GM12891 (cell line): ENCODE measurements at regions not wholly inside any gene's neighbourhood (a gene's known extent, or its start where the extent isn't known, plus 50 kb on each side); places are given as distances from the start of the nearest gene placed in this dataset.

Experiments used
- POLR2A ChIP-seq: IDR thresholded peaks from 2 replicates; pipeline ENCODE4 v1.6.1; 2011; ENCODE audit warnings: low read depth, low read length, control low read depth
- POLR2AphosphoS5 ChIP-seq: IDR thresholded peaks from 2 replicates; pipeline ENCODE4 v1.6.1; 2011; ENCODE audit warnings: low read depth, low read length, control low read depth

DNA sequence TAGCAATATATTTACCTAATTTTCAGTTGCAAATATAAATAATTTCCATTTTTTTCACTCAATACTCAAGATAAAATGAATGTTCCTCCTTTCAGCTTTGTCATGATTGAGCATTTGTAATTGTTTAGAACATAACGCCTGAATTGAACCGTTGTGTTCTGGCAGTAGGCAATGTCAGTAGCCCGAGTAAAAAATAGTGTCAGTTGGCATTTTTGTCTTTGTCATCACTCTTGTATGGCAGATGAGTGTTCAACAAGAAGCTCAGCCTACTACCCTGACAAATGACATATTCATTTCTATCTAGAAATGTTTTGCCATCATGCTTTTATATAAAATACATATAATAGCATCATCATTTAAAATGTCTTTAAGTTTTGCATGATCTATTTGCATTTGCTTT lies 691.4 kb upstream of the NCAM2 start:
- no peak for TF ChIP-seq POLR2AphosphoS5
- no peak for TF ChIP-seq POLR2A
